A673 (cell line): ENCODE measurements at regions not wholly inside any gene's neighbourhood (a gene's known extent, or its start where the extent isn't known, plus 50 kb on each side); places are given as distances from the start of the nearest gene placed in this dataset.

Experiments
- CTCF ChIP-seq: fragments of 300-800, 200-600 bp; sonication (generic); conservative IDR thresholded peaks from 2 replicates; pipeline ENCODE4 v1.5.1; 2017; ENCODE audit warnings: low read depth, mild to moderate bottlenecking, antibody characterized with exemption, low read length, moderate library complexity, mixed read lengths
- EZH2 ChIP-seq: fragments of 200-600 bp; sonication (generic); IDR thresholded peaks from 2 replicates; pipeline ENCODE4 v1.6.1; 2017; ENCODE audit warnings: borderline replicate concordance, low read depth, mild to moderate bottlenecking, mixed read lengths, antibody characterized with exemption, low read length; ENCODE audit not compliant: poor library complexity, severe bottlenecking

- TF ChIP-seq CTCF (no peak), EZH2 (no peak)
Measured at GRCh38 chr1:29585656-29586055, 349.3 kb downstream of the PTPRU start.
